GM23338 (cell line): ENCODE measurements at regions not wholly inside any gene's neighbourhood (a gene's known extent, or its start where the extent isn't known, plus 50 kb on each side); places are given as distances from the start of the nearest gene placed in this dataset.

Source experiments
- ATAC-seq: fragments of 200-7000 bp; cut with Tn5 transposase; 3 replicates; pipeline ENCODE4 v1.9.1; 2020
- DNase-seq: peaks from one replicate; pipeline ENCODE4 v3.0.0-alpha.2; 2015; ENCODE audit warnings: low spot score
- H2AFZ ChIP-seq: fragments of 200-600 bp; sonication (generic); 2 replicates; pipeline ENCODE4 v1.8.0; 2016; ENCODE audit warnings: antibody characterized with exemption, mild to moderate bottlenecking, moderate library complexity
- H3F3A ChIP-seq: fragments of 200-600 bp; sonication (generic); replicated peaks from 2 replicates; pipeline ENCODE4 v1.8.0; 2017; ENCODE audit warnings: antibody characterized with exemption, mixed run types, low read depth
- H3K27ac ChIP-seq: fragments of 200-600 bp; sonication (generic); 2 replicates; pipeline ENCODE4 v1.6.1; 2016; ENCODE audit warnings: low read depth
- H3K27me3 ChIP-seq: fragments of 200-600 bp; sonication (generic); 2 replicates; pipeline ENCODE4 v1.8.0; 2016; ENCODE audit warnings: mild to moderate bottlenecking, mixed run types, moderate library complexity; ENCODE audit not compliant: insufficient read depth
- H3K36me3 ChIP-seq: fragments of 200-600 bp; sonication (generic); 2 replicates; pipeline ENCODE4 v1.8.0; 2016; ENCODE audit warnings: mild to moderate bottlenecking; ENCODE audit not compliant: insufficient read depth
- H3K4me1 ChIP-seq: fragments of 200-600 bp; sonication (generic); 2 replicates; pipeline ENCODE4 v1.8.0; 2016; ENCODE audit warnings: mild to moderate bottlenecking, moderate library complexity; ENCODE audit not compliant: insufficient read depth
- H3K4me2 ChIP-seq: fragments of 200-600 bp; sonication (generic); 2 replicates; pipeline ENCODE4 v1.7.1; 2017; ENCODE audit warnings: mixed run types
- H3K4me3 ChIP-seq: fragments of 200-600 bp; sonication (generic); 2 replicates; pipeline ENCODE4 v1.6.1; 2016; ENCODE audit warnings: mixed run types
- H3K79me2 ChIP-seq: fragments of 200-600 bp; sonication (generic); replicated peaks from 2 replicates; pipeline ENCODE4 v1.8.0; 2017; ENCODE audit warnings: mild to moderate bottlenecking; ENCODE audit not compliant: insufficient read depth
- H3K9me2 ChIP-seq: fragments of 200-600 bp; sonication (generic); 2 replicates; pipeline ENCODE4 v1.8.0; 2017; ENCODE audit not compliant: insufficient read depth
- H4K20me1 ChIP-seq: fragments of 200-600 bp; sonication (generic); replicated peaks from 2 replicates; pipeline ENCODE4 v1.8.0; 2017; ENCODE audit warnings: mild to moderate bottlenecking; ENCODE audit not compliant: insufficient read depth
- H3K27ac Mint-ChIP-seq: 2 replicates; pipeline ENCODE4 v1.8.0; 2020; ENCODE audit warnings: inconsistent platforms, mild to moderate bottlenecking, moderate library complexity, mixed read lengths
- H3K27me3 Mint-ChIP-seq: 3 replicates; pipeline ENCODE4 v1.8.0; 2022; ENCODE audit warnings: low read depth, mild to moderate bottlenecking, moderate library complexity, mixed read lengths, inconsistent platforms; ENCODE audit not compliant: insufficient read depth, poor library complexity
- H3K36me3 Mint-ChIP-seq: 3 replicates; pipeline ENCODE4 v1.8.0; 2021; ENCODE audit warnings: low read depth, mild to moderate bottlenecking, inconsistent platforms, moderate library complexity, mixed read lengths
- H3K4me1 Mint-ChIP-seq: 3 replicates; pipeline ENCODE4 v1.8.0; 2020; ENCODE audit warnings: mild to moderate bottlenecking, inconsistent platforms, mixed read lengths
- H3K4me3 Mint-ChIP-seq: 3 replicates; pipeline ENCODE4 v1.8.0; 2021; ENCODE audit warnings: moderate library complexity, mild to moderate bottlenecking, inconsistent platforms, mixed read lengths
- H3K9me3 Mint-ChIP-seq: 3 replicates; pipeline ENCODE4 v1.8.0; 2020; ENCODE audit warnings: moderate library complexity, mild to moderate bottlenecking, inconsistent platforms, mixed read lengths
- CREB1 ChIP-seq: fragments of 250-450 bp; sonication (Bioruptor Pico); IDR thresholded peaks from 2 replicates; pipeline ENCODE4 v1.5.0; 2020; ENCODE audit warnings: low read depth, mild to moderate bottlenecking, moderate library complexity
- EZH2 ChIP-seq: fragments of 200-600 bp; sonication (generic); IDR thresholded peaks from one replicate; pipeline ENCODE4 v1.8.0; 2017; ENCODE audit warnings: antibody characterized with exemption, mild to moderate bottlenecking, low read depth; ENCODE audit not compliant: unreplicated experiment
- EZH2phosphoT487 ChIP-seq: fragments of 200-600 bp; sonication (generic); IDR thresholded peaks from one replicate; pipeline ENCODE4 v1.8.1; 2018; ENCODE audit warnings: antibody characterized with exemption; ENCODE audit not compliant: unreplicated experiment
- JUNB ChIP-seq: IDR thresholded peaks from one replicate; pipeline ENCODE4 v1.6.1; 2016; ENCODE audit warnings: antibody characterized with exemption; ENCODE audit not compliant: unreplicated experiment
- NANOG ChIP-seq: IDR thresholded peaks from 2 replicates; pipeline ENCODE4 v1.6.1; 2016; ENCODE audit warnings: antibody characterized with exemption, borderline replicate concordance
- POLR2AphosphoS5 ChIP-seq: IDR thresholded peaks from 2 replicates; pipeline ENCODE4 v1.6.1; 2016; ENCODE audit warnings: antibody characterized with exemption, low read depth
- STAT1 ChIP-seq: IDR thresholded peaks from one replicate; pipeline ENCODE4 v1.6.1; 2016; ENCODE audit warnings: antibody characterized with exemption; ENCODE audit not compliant: unreplicated experiment
- ZNF114 ChIP-seq: fragments of 250-450 bp; sonication (Bioruptor Pico); IDR thresholded peaks from 2 replicates; pipeline ENCODE4 v1.5.0; 2020; ENCODE audit warnings: mild to moderate bottlenecking, moderate library complexity
- ZNF331 ChIP-seq: fragments of 250-450 bp; sonication (Bioruptor Pico); IDR thresholded peaks from 2 replicates; pipeline ENCODE4 v1.5.0; 2020; ENCODE audit warnings: low read depth, mild to moderate bottlenecking, moderate library complexity
- TF ChIP-seq, protein P1 (sequence below): fragments of 250-450 bp; sonication (Bioruptor Pico); IDR thresholded peaks from 2 replicates; pipeline ENCODE4 v1.5.0; 2020; ENCODE audit warnings: mild to moderate bottlenecking, moderate library complexity
- TF ChIP-seq, protein P2 (sequence below), 2 experiments: fragments of 200-600 bp in 1 of 2; sonication (generic) in 1 of 2; conservative IDR thresholded peaks; 2 replicates each; pipeline versions ENCODE4 v1.5.1 to v1.6.1; 2016 to 2017; ENCODE audit warnings: antibody characterized with exemption in 2 of 2, low read depth in 2 of 2, mild to moderate bottlenecking in 2 of 2, moderate library complexity in 1 of 2
- TF ChIP-seq, protein P3 (sequence below): IDR thresholded peaks from one replicate; pipeline ENCODE4 v1.6.1; 2018; ENCODE audit warnings: antibody characterized with exemption; ENCODE audit not compliant: unreplicated experiment
- TF ChIP-seq, protein P4 (sequence below): IDR thresholded peaks from 2 replicates; pipeline ENCODE4 v1.6.1; 2016; ENCODE audit warnings: antibody characterized with exemption

DNA sequence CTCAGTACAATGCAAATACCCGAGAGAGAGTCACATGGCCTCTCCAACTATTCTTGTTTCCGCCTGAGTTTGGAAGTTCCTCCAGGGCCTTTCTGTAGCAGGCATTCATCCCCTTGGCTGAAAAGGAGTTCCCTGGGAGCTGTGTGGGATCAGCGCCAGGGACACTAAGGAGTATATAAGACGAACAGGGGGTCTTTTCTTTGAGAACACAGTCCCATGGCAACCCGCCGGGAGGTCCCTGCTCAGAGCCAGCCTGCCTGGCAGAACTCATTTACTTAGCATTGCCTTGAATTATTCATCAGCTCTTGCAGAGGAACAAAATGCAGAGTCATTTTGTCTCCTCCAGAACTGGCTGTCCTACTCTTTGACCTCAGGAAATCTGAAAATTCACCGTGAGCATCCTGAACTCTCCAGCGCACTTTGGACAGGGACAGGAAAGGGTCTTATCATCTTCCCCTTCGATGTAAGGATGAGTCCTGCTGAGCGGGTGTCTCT lies 120.4 kb upstream of the OSMR start:
- H3K36me3 ChIP-seq = no peaks in the 10 kb centered on the region
- no peak for DNase-seq
- peak; percentile 83 for ATAC-seq
- H3K27ac ChIP-seq = no peak overlapping the region
- no peak overlapping the region for H3K4me3 Mint-ChIP-seq
- 0 out of 2 replicates have a peak, but pooled peaks cover 5% of the 10 kb centered on the region for H3K4me1 ChIP-seq
- H2AFZ ChIP-seq = 0 out of 2 replicates have a peak overlapping the region, but pooled peaks have one; percentile 70
- no peaks in the 10 kb centered on the region for H3K27me3 ChIP-seq
- H3K4me2 ChIP-seq = no peak overlapping the region
- H3K4me3 ChIP-seq = no peak overlapping the region
- H3K79me2 ChIP-seq = no peaks in the 10 kb centered on the region
- peaks cover 15% of the 10 kb centered on the region for H3K4me1 Mint-ChIP-seq
- no peaks in the 10 kb centered on the region for H3K36me3 Mint-ChIP-seq
- H3K9me2 ChIP-seq = peaks cover 4% of the 10 kb centered on the region; the same call in 1 of the 2 replicates
- no peaks in the 10 kb centered on the region for H3K9me3 Mint-ChIP-seq
- no peaks in the 10 kb centered on the region for H3F3A ChIP-seq
- peaks cover 8% of the 10 kb centered on the region for H3K27me3 Mint-ChIP-seq
- TF ChIP-seq JUNB = no peak
- TF ChIP-seq ZNF331 (CRISPR knock-in tag) = no peak
- TF ChIP-seq ZNF114 (CRISPR knock-in tag) = no peak
- TF ChIP-seq, protein P1, sequence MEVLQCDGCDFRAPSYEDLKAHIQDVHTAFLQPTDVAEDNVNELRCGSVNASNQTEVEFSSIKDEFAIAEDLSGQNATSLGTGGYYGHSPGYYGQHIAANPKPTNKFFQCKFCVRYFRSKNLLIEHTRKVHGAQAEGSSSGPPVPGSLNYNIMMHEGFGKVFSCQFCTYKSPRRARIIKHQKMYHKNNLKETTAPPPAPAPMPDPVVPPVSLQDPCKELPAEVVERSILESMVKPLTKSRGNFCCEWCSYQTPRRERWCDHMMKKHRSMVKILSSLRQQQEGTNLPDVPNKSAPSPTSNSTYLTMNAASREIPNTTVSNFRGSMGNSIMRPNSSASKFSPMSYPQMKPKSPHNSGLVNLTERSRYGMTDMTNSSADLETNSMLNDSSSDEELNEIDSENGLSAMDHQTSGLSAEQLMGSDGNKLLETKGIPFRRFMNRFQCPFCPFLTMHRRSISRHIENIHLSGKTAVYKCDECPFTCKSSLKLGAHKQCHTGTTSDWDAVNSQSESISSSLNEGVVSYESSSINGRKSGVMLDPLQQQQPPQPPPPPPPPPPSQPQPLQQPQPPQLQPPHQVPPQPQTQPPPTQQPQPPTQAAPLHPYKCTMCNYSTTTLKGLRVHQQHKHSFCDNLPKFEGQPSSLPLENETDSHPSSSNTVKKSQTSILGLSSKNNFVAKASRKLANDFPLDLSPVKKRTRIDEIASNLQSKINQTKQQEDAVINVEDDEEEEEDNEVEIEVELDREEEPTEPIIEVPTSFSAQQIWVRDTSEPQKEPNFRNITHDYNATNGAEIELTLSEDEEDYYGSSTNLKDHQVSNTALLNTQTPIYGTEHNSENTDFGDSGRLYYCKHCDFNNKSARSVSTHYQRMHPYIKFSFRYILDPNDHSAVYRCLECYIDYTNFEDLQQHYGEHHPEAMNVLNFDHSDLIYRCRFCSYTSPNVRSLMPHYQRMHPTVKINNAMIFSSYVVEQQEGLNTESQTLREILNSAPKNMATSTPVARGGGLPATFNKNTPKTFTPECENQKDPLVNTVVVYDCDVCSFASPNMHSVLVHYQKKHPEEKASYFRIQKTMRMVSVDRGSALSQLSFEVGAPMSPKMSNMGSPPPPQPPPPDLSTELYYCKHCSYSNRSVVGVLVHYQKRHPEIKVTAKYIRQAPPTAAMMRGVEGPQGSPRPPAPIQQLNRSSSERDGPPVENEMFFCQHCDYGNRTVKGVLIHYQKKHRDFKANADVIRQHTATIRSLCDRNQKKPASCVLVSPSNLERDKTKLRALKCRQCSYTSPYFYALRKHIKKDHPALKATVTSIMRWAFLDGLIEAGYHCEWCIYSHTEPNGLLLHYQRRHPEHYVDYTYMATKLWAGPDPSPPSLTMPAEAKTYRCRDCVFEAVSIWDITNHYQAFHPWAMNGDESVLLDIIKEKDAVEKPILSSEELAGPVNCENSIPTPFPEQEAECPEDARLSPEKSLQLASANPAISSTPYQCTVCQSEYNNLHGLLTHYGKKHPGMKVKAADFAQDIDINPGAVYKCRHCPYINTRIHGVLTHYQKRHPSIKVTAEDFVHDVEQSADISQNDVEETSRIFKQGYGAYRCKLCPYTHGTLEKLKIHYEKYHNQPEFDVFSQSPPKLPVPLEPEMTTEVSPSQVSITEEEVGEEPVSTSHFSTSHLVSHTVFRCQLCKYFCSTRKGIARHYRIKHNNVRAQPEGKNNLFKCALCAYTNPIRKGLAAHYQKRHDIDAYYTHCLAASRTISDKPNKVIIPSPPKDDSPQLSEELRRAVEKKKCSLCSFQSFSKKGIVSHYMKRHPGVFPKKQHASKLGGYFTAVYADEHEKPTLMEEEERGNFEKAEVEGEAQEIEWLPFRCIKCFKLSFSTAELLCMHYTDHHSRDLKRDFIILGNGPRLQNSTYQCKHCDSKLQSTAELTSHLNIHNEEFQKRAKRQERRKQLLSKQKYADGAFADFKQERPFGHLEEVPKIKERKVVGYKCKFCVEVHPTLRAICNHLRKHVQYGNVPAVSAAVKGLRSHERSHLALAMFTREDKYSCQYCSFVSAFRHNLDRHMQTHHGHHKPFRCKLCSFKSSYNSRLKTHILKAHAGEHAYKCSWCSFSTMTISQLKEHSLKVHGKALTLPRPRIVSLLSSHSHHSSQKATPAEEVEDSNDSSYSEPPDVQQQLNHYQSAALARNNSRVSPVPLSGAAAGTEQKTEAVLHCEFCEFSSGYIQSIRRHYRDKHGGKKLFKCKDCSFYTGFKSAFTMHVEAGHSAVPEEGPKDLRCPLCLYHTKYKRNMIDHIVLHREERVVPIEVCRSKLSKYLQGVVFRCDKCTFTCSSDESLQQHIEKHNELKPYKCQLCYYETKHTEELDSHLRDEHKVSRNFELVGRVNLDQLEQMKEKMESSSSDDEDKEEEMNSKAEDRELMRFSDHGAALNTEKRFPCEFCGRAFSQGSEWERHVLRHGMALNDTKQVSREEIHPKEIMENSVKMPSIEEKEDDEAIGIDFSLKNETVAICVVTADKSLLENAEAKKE (CRISPR knock-in tag) = no peak
- no peak for TF ChIP-seq EZH2phosphoT487
- no peak for TF ChIP-seq POLR2AphosphoS5
- no peak for TF ChIP-seq EZH2
- TF ChIP-seq NANOG = no peak
- TF ChIP-seq CREB1 (CRISPR knock-in tag) = no peak
- TF ChIP-seq, protein P2, sequence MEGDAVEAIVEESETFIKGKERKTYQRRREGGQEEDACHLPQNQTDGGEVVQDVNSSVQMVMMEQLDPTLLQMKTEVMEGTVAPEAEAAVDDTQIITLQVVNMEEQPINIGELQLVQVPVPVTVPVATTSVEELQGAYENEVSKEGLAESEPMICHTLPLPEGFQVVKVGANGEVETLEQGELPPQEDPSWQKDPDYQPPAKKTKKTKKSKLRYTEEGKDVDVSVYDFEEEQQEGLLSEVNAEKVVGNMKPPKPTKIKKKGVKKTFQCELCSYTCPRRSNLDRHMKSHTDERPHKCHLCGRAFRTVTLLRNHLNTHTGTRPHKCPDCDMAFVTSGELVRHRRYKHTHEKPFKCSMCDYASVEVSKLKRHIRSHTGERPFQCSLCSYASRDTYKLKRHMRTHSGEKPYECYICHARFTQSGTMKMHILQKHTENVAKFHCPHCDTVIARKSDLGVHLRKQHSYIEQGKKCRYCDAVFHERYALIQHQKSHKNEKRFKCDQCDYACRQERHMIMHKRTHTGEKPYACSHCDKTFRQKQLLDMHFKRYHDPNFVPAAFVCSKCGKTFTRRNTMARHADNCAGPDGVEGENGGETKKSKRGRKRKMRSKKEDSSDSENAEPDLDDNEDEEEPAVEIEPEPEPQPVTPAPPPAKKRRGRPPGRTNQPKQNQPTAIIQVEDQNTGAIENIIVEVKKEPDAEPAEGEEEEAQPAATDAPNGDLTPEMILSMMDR (conservative IDR thresholded peaks at IDR 0.05; ENCODE audit: low read depth in 2 of 2) = no peak
- TF ChIP-seq, protein P3, sequence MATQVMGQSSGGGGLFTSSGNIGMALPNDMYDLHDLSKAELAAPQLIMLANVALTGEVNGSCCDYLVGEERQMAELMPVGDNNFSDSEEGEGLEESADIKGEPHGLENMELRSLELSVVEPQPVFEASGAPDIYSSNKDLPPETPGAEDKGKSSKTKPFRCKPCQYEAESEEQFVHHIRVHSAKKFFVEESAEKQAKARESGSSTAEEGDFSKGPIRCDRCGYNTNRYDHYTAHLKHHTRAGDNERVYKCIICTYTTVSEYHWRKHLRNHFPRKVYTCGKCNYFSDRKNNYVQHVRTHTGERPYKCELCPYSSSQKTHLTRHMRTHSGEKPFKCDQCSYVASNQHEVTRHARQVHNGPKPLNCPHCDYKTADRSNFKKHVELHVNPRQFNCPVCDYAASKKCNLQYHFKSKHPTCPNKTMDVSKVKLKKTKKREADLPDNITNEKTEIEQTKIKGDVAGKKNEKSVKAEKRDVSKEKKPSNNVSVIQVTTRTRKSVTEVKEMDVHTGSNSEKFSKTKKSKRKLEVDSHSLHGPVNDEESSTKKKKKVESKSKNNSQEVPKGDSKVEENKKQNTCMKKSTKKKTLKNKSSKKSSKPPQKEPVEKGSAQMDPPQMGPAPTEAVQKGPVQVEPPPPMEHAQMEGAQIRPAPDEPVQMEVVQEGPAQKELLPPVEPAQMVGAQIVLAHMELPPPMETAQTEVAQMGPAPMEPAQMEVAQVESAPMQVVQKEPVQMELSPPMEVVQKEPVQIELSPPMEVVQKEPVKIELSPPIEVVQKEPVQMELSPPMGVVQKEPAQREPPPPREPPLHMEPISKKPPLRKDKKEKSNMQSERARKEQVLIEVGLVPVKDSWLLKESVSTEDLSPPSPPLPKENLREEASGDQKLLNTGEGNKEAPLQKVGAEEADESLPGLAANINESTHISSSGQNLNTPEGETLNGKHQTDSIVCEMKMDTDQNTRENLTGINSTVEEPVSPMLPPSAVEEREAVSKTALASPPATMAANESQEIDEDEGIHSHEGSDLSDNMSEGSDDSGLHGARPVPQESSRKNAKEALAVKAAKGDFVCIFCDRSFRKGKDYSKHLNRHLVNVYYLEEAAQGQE = no peak
- TF ChIP-seq STAT1 = no peak
- TF ChIP-seq, protein P4, sequence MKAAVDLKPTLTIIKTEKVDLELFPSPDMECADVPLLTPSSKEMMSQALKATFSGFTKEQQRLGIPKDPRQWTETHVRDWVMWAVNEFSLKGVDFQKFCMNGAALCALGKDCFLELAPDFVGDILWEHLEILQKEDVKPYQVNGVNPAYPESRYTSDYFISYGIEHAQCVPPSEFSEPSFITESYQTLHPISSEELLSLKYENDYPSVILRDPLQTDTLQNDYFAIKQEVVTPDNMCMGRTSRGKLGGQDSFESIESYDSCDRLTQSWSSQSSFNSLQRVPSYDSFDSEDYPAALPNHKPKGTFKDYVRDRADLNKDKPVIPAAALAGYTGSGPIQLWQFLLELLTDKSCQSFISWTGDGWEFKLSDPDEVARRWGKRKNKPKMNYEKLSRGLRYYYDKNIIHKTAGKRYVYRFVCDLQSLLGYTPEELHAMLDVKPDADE = no peak
- no peaks in the 10 kb centered on the region for H4K20me1 ChIP-seq
- peak overlapping the region; percentile 46; the same call in 1 of the 2 replicates for H3K27ac Mint-ChIP-seq
